Right lobe of liver (tissue), 6 donors: ENCODE measurements at regions not wholly inside any gene's neighbourhood (a gene's known extent, or its start where the extent isn't known, plus 50 kb on each side); places are given as distances from the start of the nearest gene placed in this dataset.

ENCODE experiments used
- ATAC-seq, 4 donors: fragments of 200-7000 bp; cut with Tn5 transposase; one replicate each; pipeline ENCODE4 v1.9.1; 2020; ENCODE audit warnings: mild to moderate bottlenecking in 4 of 4, moderate library complexity in 4 of 4
- DNase-seq, 3 donors: peaks; one replicate each; pipeline ENCODE4 v3.0.0-alpha.2; 2020
- H3K27ac ChIP-seq, 3 donors: fragments of 200-600 bp; one replicate each; pipeline ENCODE4 v1.8.0; 2022
- H3K27me3 ChIP-seq, 2 donors: fragments of 200-600 bp; one replicate each; pipeline ENCODE4 v1.8.0; 2022
- H3K36me3 ChIP-seq, 4 donors: fragments of 200-600 bp; sonication (generic) in 1 of 4; one replicate each; pipeline versions ENCODE4 v1.5.1 to v1.8.0; 2017 to 2022; ENCODE audit warnings: control low read depth in 1 of 4
- H3K4me1 ChIP-seq, 4 donors: fragments of 200-600 bp; sonication (generic) in 1 of 4; one replicate each; pipeline versions ENCODE4 v1.5.1 to v1.8.0; 2017 to 2022; ENCODE audit warnings: control low read depth in 1 of 4
- H3K4me3 ChIP-seq, 3 donors: fragments of 200-600 bp; one replicate each; pipeline ENCODE4 v1.8.0; 2022
- H3K9me3 ChIP-seq, 4 donors: fragments of 200-600 bp; sonication (generic) in 1 of 4; one replicate each; pipeline versions ENCODE4 v1.5.1 to v1.8.0; 2017 to 2022; ENCODE audit warnings: control low read depth in 1 of 4
- CTCF ChIP-seq, 4 donors: fragments of 200-600 bp in 3 of 4; fragments of 450-650 bp in 1 of 4; IDR thresholded peaks; one replicate each; pipeline versions ENCODE4 v1.5.1 to v1.8.0; 2016 to 2022; ENCODE audit warnings: antibody characterized with exemption in 4 of 4, mild to moderate bottlenecking in 2 of 4
- POLR2A ChIP-seq: fragments of 450-650 bp; IDR thresholded peaks from one replicate; pipeline ENCODE4 v1.6.1; 2017; ENCODE audit warnings: antibody characterized with exemption, mild to moderate bottlenecking
- WGBS: methylation state at CpG from one replicate; pipeline ENCODE4 v1.1.6; 2018; ENCODE audit warnings: low coverage, low lambda C conversion rate; ENCODE audit not compliant: insufficient coverage; ENCODE audit errors: missing lambda C conversion rate; 5-methylcytosine and 5-hydroxymethylcytosine counted together
- intact Hi-C, 2 donors: fragments of 100-400 bp; cut with DNase I; formaldehyde crosslinking; loops; one replicate each; pipeline versions ENCODE4 v1.11.2 to v1.14.1; 2022
- donor health status: DM: no; HTN: yes; CAD: no.
- donor health status: DM: no; HTN: no; CAD: no.
- donor health status: DM: no; HTN: no; CAD: no.
- donor health status: DM: no; HTN: yes; CAD: no.
- donor health status: DM: no; HTN: yes; CAD: no.

- intact Hi-C loops = no loop called here
- no peaks in the 10 kb centered on the region for H3K36me3 ChIP-seq
- 52% methylated on average over 8 of the region's 10 CpGs for WGBS
- no peaks in the 10 kb centered on the region for H3K9me3 ChIP-seq
- TF ChIP-seq POLR2A (no peak), CTCF (IDR thresholded peaks at IDR 0.05) (no peak)
- H3K27me3 ChIP-seq = no peaks in the 10 kb centered on the region
- H3K4me1 ChIP-seq = no peaks in the 10 kb centered on the region
- ATAC-seq (no peak), DNase-seq (no peak)
- no peak overlapping the region for H3K27ac ChIP-seq
- H3K4me3 ChIP-seq = no peak overlapping the region
Measured at GRCh38 chr16:17724242-17724898, 253.6 kb upstream of the XYLT1 start.

- ATAC-seq (no peak), DNase-seq (no peak)
- Histone ChIP-seq H3K27me3 (no peaks in the 10 kb centered on the region), H3K4me3 (no peak overlapping the region), H3K9me3 (no peaks in the 10 kb centered on the region), H3K4me1 (no peaks in the 10 kb centered on the region), H3K36me3 (no peaks in the 10 kb centered on the region), H3K27ac (no peak overlapping the region)
- TF ChIP-seq POLR2A (no peak), CTCF (IDR thresholded peaks at IDR 0.05) (no peak)
- intact Hi-C loops = no loop called here
- 63% methylated on average over 10 of the region's 10 CpGs for WGBS
Measured at GRCh38 chr16:17723531-17724134, 252.9 kb upstream of the XYLT1 start.

GRCh38 chr16:17718495-17718894, 247.7 kb upstream of the XYLT1 start:
- Histone ChIP-seq H3K4me3 (no peak overlapping the region), H3K36me3 (no peaks in the 10 kb centered on the region), H3K27me3 (no peaks in the 10 kb centered on the region), H3K4me1 (no peaks in the 10 kb centered on the region), H3K9me3 (no peaks in the 10 kb centered on the region), H3K27ac (no peak overlapping the region)
- 42% methylated on average over 2 of the region's 2 CpGs for WGBS
- TF ChIP-seq CTCF (IDR thresholded peaks at IDR 0.05) (no peak), POLR2A (no peak)
- no peak for DNase-seq
- intact Hi-C loops = no loop called here
- ATAC-seq = no peak

GRCh38 chr16:17705847-17706246, 235.1 kb upstream of the XYLT1 start:
- no peak for ATAC-seq
- no peak overlapping the region for H3K4me3 ChIP-seq
- no peaks in the 10 kb centered on the region for H3K36me3 ChIP-seq
- DNase-seq = no peak
- H3K4me1 ChIP-seq = no peaks in the 10 kb centered on the region
- no peak overlapping the region for H3K27ac ChIP-seq
- WGBS = 61% methylated on average over 4 of the region's 4 CpGs
- H3K9me3 ChIP-seq = no peaks in the 10 kb centered on the region
- TF ChIP-seq CTCF (IDR thresholded peaks at IDR 0.05) = no peak
- no peak for TF ChIP-seq POLR2A
- intact Hi-C loops = no loop called here
- no peaks in the 10 kb centered on the region for H3K27me3 ChIP-seq
